GM10266 (cell line): ENCODE measurements at regions not wholly inside any gene's neighbourhood (a gene's known extent, or its start where the extent isn't known, plus 50 kb on each side); places are given as distances from the start of the nearest gene placed in this dataset.
"Not testable (repeated sequence)": the region's sequence is repeated elsewhere in the genome, so short reads cannot be mapped to it uniquely, and the experiment has no call there.

ENCODE experiments used
- DNase-seq: peaks from one replicate; pipeline ENCODE4 v3.0.0; 2012; ENCODE audit errors: extremely low spot score
- TF ChIP-seq, protein P1 (sequence below): IDR thresholded peaks from 2 replicates; pipeline ENCODE4 v1.5.1; 2012; ENCODE audit warnings: mild to moderate bottlenecking, low read depth; ENCODE audit not compliant: control insufficient read depth, insufficient read depth; ENCODE audit errors: missing control alignments

DNA sequence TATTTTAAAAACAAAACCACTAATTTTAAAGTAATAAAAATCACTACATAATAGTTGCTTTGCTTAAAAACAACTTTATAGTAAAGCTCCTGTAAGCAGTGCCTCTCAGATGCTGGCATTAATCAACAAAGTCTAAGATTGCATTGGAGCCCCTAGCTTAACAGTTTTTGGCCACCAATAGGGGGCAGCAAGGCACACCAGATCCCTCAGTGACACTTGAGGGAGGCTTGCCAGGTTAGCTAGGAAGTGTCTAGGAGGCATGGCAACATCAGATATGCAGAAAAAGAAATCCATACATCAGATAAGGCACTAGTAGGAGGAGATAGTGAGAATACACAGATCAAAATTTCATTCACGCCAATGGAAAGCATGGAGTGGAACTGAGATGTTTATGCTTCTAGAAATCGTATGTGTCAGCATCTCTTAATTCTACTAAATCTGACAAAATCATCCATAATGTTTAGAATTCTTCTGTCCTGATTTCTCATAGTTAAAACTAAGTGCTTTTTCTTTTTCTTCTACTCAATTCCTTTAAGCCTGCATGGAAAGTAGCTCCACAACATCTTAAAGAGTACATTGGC lies 73.6 kb upstream of the PAM start:
- DNase-seq, result peak; percentile 64

GRCh38 chr5:102682101-102682647 lies 72.9 kb upstream of the PAM start:
- TF ChIP-seq, protein P1, sequence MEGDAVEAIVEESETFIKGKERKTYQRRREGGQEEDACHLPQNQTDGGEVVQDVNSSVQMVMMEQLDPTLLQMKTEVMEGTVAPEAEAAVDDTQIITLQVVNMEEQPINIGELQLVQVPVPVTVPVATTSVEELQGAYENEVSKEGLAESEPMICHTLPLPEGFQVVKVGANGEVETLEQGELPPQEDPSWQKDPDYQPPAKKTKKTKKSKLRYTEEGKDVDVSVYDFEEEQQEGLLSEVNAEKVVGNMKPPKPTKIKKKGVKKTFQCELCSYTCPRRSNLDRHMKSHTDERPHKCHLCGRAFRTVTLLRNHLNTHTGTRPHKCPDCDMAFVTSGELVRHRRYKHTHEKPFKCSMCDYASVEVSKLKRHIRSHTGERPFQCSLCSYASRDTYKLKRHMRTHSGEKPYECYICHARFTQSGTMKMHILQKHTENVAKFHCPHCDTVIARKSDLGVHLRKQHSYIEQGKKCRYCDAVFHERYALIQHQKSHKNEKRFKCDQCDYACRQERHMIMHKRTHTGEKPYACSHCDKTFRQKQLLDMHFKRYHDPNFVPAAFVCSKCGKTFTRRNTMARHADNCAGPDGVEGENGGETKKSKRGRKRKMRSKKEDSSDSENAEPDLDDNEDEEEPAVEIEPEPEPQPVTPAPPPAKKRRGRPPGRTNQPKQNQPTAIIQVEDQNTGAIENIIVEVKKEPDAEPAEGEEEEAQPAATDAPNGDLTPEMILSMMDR, result no peak
- DNase-seq, result no peak

More for the DNA sequence above, 73.6 kb upstream of the PAM start:
- TF ChIP-seq, protein P1, result peak; percentile 87

DNA sequence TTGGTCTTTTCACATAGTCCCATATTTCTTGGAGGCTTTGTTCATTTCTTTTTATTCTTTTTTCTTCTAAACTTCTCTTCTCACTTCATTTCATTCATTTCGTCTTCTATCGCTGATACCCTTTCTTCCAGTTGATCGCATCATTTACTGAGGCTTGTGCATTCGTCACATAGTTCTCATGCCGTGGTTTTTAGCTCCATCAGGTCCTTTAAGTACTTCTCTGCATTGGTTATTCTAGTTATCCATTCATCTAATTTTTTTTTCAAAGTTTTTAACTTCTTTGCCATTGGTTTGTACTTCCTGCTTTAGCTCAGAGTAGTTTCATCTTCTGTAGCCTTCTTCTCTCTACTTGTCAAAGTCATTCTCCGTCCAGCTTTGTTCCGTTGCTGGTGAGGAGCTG lies 67.0 kb upstream of the PAM start:
- DNase-seq, result not testable (repeated sequence)

- not testable (repeated sequence) for DNase-seq
Measured at GRCh38 chr5:102688581-102689342, 66.3 kb upstream of the PAM start.

GRCh38 chr5:102690910-102691309 lies 64.2 kb upstream of the PAM start:
- TF ChIP-seq, protein P1, result no peak
- DNase-seq, result no peak

- DNase-seq, result no peak
- TF ChIP-seq, protein P1, result no peak
Measured at GRCh38 chr5:102691434-102691833, 63.7 kb upstream of the PAM start.

DNA sequence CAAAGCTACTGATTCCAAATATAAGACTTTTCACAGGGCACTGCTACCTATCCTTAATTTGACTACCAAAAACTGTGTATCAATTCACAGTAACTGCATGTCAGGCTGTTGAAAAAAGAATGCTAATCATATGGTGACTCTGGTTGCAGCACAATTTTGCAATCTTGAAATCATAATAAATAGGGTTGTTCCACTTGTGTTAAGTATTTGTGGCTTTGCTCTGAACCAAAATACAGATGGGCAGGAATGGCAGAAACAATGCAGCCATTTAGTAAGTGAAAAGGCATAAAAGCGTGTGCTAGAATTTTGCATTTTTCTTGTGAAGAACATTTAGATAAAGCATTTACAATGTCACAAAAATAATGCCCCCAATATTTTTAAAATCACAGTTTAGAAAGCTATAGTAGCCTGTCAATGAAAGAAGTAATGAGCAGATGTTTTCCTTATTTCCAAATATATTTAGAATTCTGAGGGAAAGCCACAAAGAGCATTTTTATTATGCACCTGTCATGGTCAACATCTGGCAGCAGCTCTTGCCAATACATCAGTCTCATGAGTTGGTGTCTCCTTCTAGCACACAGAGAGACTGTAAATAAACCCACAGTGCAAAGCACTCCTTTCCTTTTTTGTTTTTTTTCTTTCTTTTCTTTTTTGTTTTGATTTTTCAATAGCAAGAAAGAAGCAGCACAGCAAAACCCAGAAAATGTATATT lies 54.8 kb upstream of the PAM start:
- TF ChIP-seq, protein P1, result no peak
- no peak for DNase-seq

- no peak for DNase-seq
Measured at GRCh38 chr5:102700916-102701315, 54.2 kb upstream of the PAM start.

More at GRCh38 chr5:102700916-102701315, 54.2 kb upstream of the PAM start:
- TF ChIP-seq, protein P1, result no peak
